Activated T-helper 1 cell treated with anti-CD3 and anti-CD28 coated beads, Interleukin-2, amount 50 U/mL, for 16 hours (primary cell): ENCODE measurements at regions not wholly inside any gene's neighbourhood (a gene's known extent, or its start where the extent isn't known, plus 50 kb on each side); places are given as distances from the start of the nearest gene placed in this dataset.
"Not testable (repeated sequence)": the region's sequence is repeated elsewhere in the genome, so short reads cannot be mapped to it uniquely, and the experiment has no call there.

ENCODE experiments used
- DNase-seq, 2 donors: peaks; one replicate each; pipeline ENCODE4 v3.0.0-alpha.2; 2020; ENCODE audit warnings: low read depth in 1 of 2, low spot score in 1 of 2

- no peak for DNase-seq
Measured at GRCh38 chr4:177494791-177495190, 52.6 kb upstream of the AGA start.

GRCh38 chr4:177495626-177496025 is 53.4 kb upstream of the AGA start:
- DNase-seq: not testable (repeated sequence)

- DNase-seq: no peak
Measured at GRCh38 chr4:177499537-177499936, 57.3 kb upstream of the AGA start.

- DNase-seq: no peak
Measured at GRCh38 chr4:177505171-177505615, 63.0 kb upstream of the AGA start.

GRCh38 chr4:177508662-177509061 is 66.4 kb upstream of the AGA start:
- no peak for DNase-seq

- DNase-seq: no peak
Measured at GRCh38 chr4:177509226-177509745, 67.0 kb upstream of the AGA start.

GRCh38 chr4:177511611-177512010 is 69.4 kb upstream of the AGA start:
- no peak for DNase-seq

- no peak for DNase-seq
Measured at GRCh38 chr4:177512646-177513045, 70.4 kb upstream of the AGA start.

GRCh38 chr4:177517862-177518261 is 75.6 kb upstream of the AGA start:
- no peak for DNase-seq

GRCh38 chr4:177519481-177520260 is 77.4 kb upstream of the AGA start:
- no peak for DNase-seq

GRCh38 chr4:177528620-177529019 is 86.4 kb upstream of the AGA start:
- no peak for DNase-seq

GRCh38 chr4:177530561-177530960 is 88.3 kb upstream of the AGA start:
- no peak for DNase-seq

GRCh38 chr4:177532358-177532757 is 90.1 kb upstream of the AGA start:
- no peak for DNase-seq

GRCh38 chr4:177534841-177535240 is 92.6 kb upstream of the AGA start:
- DNase-seq: not testable (repeated sequence)

- no peak for DNase-seq
Measured at GRCh38 chr4:177546745-177547144, 104.5 kb upstream of the AGA start.

GRCh38 chr4:177547985-177548384 is 105.7 kb upstream of the AGA start:
- no peak for DNase-seq

GRCh38 chr4:177555007-177555574 is 112.9 kb upstream of the AGA start:
- DNase-seq: no peak

- no peak for DNase-seq
Measured at GRCh38 chr4:177557416-177557815, 115.2 kb upstream of the AGA start.

- no peak for DNase-seq
Measured at GRCh38 chr4:177558995-177559394, 116.8 kb upstream of the AGA start.

- no peak for DNase-seq
Measured at GRCh38 chr4:177562163-177562562, 119.9 kb upstream of the AGA start.

- no peak for DNase-seq
Measured at GRCh38 chr4:177562859-177563258, 120.6 kb upstream of the AGA start.

- DNase-seq: no peak
Measured at GRCh38 chr4:177566691-177567090, 124.5 kb upstream of the AGA start.

- no peak for DNase-seq
Measured at GRCh38 chr4:177568931-177569330, 126.7 kb upstream of the AGA start.
